NCI-H1417 (cell line): ENCODE measurements at regions not wholly inside any gene's neighbourhood (a gene's known extent, or its start where the extent isn't known, plus 50 kb on each side); places are given as distances from the start of the nearest gene placed in this dataset.

Experiments
- DNase-seq, 3 experiments: peaks; one replicate each; lab custom pipeline; 2025; lab: John Stamatoyannopoulos, UW

DNA sequence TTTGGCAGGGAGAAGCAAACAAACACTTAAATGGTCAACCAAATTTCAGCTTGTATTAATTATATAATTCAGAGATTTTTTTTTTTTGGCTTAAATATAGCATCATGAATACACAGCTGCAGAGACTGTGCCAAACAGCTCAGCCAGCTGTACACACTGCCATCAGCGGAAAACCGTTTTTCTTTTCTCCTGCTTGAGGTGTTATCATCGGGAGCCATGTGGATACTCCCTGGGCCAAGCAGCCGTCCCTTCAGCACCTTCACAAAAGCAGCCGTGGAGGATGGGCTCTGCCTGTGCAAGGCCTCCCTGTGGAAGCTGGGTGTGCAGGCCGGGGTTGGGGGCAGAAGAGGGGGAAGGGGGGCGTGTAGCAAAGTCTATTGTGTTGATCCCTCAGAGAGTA is 85.0 kb downstream of the NUF2 start:
- peak in 2 of 3 experiments; percentile 64 to 86 for DNase-seq

DNA sequence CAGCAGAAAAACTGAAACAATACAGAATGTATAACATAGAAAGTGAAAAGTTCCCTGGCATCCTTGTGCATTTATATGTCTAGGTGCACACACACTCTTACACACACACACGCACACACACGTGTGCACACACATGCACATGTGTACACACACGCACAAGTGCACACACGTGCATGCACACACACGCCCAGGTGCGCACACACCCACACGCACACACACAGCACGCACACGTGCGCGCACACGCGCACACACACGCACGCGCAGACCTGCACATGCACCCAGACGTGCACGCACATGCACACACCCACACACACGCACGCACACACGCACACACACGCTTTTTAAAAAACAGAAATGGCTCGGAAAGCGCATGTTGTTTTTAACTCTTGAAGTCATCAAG is 86.5 kb downstream of the NUF2 start:
- no peak for DNase-seq

DNA sequence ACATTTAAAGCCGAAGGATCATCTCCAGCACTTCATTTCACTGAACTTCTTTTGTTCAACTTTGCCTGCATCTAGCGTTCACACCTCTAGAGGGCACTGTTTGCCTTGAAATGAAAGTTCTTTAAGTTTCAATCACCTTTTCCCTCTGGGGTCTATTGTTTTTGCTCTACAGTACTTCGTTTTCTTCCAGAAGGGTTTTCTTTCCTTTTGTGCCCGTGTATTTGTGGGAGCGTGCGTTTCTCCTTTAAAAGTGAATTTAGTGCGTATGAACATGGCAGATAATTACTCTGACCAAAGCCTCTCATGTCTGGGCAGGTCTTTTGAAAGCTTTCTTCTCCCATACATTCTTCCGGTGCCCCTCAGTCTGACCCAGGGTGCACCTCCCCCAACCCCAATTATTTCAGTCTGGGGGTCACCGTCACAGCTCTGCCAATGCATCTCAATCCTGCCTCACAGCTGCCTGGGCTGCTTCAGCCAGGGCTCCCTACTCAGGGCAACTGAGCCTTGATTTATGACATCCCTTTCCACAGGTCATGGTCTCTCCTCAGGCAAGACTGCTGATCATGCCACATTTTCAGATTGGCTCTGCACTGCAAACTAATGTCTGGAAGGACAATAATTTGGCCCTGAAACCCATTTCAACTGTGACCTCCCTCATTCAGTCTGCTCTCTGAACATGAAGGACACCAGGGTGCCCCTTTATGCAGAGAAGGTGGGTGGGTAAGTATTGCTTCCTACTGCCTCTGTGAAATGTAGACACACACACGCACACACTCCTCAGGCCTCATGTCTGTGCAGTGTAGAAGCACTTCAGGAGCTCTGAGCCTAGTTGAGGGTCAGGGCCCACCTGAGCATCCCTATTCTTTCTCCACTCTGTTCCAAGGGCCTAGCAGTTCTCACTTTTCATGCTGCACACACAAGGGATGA is 88.6 kb downstream of the NUF2 start:
- peak; percentile 56 to 99 (median 86) for DNase-seq

DNA sequence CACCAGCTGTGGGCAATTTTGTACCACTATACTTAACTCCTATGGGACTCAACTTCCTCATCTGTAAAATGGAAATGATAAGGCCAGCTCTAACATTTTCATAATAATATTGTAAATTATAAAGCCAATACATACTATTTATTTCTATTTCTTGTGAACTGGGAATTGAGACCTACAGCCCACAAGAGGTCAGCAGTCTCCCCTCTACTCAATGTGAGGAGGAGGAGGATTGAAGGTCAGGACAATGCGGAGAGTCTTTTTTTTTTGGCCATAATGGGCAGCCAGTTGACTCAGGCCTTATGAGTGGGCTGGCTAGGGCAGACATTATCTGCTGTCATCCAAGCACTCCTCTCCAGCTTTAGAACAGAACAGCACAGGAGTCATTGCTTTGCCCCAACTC is 90.5 kb downstream of the NUF2 start:
- no peak for DNase-seq

DNA sequence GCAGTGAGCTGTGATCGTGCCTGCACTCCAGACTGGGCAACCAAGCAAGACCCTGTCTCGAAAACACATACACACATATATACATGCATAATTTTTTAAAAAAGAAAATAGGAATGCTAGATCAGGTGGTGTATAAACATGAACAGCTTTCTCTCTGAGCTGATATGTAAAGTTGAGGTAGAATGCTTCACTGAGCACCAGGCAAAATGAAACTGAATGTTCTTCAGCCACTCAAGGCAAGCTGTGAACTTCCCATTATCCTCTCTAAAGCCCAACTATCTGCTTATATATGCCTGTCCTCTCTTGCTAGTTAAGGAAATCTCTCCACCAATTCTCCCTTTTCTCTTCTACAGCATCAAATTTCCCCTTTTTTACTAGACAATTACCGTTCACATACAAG is 93.0 kb downstream of the NUF2 start:
- no peak for DNase-seq

DNA sequence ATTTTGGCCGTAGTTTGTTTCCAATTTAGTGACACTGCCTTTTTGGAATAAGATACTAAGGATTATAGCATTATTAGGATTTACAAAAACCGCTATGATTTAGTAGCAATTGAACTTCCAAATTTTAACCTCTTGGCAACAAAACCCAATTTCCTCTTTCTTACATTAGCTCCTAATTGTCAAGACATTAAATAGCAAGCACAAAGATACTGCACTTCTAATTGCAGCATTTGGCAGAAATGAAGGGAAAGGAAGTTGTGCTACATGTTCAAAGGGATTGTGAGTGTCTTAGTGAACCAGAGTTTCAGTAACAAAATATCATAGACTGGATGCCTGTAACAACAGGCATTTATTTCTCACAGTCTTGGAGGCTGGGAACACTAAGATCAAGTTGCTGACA is 99.9 kb downstream of the NUF2 start:
- no peak for DNase-seq

DNA sequence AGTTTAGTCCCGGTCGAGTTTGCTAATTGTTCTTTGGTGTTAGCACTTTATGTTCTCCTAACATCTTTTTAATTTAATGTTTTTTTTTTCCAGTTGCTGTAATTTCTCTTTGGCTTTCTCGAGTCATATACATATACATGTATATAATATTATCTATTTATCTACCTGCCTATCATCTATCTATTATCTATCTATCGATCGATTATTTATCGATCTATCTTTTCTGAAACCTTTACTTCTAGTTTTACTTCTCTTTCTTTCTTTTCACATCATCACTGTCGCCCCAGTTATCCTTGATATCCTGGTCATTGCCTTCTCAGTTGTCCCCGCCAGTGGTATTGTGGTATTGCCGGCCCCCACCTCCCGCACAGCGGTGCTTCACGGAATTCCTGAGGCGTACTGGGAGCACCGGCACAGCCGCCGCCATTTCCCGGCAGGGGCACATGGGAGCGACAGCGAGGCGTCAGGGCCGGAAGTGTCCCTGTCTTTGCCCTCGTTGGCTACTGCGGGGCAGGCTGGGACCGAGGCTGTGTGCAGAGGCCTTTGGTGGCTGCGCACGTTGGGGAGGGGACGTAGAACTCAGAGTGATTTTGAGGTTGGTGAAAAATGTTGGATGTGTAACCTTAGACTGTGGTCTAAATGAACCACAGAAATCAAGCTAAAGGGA is 101.1 kb downstream of the NUF2 start:
- DNase-seq = no peak

DNA sequence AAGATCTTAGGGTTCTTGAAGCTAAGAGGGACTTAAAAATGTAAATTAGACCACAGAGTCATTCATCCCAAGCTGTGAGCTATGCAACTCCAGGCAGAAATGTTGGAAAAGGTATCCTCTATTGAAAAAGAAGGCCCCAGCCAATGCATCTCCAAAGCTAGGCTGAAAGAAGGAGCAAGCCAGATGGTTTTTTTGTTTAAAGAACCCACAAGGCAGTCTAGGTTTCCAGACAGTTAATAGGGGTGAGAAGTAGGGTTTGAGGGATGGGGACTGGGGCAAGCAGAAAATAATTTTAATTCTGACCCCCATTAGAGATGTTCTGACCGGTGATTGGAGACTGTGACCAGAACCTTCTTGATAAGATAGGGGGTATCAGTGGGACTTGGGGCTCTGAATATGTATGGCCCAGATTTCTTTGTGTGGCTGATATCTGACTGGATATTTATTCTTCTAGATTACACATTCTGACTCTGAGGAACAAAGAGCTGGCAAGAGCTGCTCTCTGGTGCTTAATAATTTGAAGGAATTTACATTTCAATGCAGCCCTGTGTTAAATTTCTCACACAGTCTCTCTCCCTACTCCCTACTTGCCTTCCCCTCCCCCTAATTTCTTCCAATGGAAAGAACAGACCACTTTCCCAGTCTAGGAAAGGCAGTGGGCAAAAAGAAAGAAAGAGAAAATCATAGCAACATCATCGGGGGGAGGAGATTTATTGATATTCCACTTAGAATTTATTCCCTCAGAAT is 104.9 kb downstream of the NUF2 start:
- DNase-seq = peak in 1 of 3 experiments; percentile 79

DNA sequence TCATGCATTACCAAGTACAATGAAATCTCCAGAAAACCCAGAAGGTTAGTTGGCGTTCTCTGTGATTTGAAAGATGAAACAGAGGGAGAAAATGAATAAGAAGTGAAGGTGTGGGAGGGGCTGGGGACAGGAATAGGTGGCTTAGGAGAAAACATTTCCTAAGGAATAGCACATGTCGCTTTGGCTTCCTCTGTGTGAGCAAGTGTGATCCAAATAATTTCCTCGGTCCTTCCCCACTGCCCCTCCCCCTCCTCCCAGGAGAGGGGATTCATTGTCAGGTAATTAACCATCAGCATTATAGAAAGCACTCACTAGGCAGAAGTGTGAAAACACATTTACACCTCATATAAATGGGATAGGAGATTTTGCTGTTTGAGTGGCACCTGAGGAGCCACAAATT is 105.5 kb downstream of the NUF2 start:
- DNase-seq = peak in 2 of 3 experiments; percentile 57 to 60

DNA sequence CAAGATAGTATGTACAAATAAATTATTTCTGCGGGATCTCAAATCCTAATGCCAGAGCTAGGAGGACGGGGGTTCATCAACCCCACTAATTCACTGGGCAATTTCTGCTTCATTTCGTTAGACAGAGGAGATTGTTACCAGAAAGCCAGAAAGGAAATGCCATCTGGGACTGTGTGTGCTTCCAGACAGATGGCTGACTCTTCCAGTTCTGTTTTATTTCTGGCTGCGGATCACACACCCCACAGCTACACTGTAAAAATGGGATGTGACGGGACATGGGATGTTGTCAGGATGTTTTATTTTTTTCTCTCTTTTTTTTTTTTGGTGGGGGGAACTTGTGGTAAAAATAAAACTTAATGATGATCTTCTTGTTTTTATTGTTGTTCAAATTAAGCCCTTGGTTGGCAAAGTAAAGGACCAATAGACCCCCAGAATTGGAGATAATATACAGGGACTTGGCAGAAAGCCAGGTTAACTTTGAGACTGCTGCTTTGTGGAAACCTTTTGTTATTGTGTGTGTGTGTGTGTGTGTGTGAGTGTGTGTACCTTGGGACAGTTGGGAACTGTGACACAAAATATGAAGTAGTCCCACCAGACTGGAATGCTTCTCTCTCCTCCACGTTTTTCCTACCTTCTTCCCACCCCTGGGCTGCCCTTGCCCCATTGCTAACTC is 114.5 kb downstream of the NUF2 start:
- DNase-seq = no peak

DNA sequence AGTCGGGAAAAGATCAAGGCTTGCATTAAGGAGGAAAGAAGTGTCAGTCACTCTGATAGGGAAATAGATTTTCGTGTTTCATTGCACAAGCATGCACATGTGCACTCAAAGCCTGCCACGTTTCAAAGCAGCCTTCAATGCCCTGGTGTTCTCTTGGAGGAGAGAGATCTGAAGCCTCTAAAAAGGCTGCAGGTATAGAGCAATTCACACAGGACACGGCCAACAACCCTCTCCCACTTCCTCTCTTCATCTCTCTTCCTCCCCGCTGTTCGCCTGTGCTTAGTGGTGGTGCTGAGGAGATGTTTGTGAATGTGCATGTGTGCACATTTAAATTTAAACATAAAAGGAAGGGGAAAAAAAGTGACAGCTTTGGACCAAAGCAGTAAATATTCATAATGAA is 117.7 kb downstream of the NUF2 start:
- DNase-seq = no peak

DNA sequence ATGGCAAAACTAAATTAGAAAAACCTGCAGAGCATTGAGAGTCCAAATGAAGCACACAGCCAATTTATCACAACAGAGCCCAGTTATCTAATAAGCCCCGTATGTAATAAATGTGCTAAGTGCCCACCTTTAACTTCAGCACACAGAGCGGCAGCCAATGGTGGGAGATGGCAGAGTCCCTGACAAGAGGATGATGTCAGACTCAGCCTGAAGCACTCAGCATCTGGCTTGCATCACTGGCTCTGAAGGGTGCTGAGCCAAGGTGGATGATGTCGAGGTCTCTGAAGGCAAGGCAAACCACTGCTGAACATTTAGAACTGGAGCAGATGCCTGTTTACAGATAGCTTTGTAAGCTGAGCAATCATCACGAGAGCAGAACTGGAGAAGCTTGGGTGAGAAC is 118.3 kb downstream of the NUF2 start:
- peak in 1 of 3 experiments; percentile 53 for DNase-seq

DNA sequence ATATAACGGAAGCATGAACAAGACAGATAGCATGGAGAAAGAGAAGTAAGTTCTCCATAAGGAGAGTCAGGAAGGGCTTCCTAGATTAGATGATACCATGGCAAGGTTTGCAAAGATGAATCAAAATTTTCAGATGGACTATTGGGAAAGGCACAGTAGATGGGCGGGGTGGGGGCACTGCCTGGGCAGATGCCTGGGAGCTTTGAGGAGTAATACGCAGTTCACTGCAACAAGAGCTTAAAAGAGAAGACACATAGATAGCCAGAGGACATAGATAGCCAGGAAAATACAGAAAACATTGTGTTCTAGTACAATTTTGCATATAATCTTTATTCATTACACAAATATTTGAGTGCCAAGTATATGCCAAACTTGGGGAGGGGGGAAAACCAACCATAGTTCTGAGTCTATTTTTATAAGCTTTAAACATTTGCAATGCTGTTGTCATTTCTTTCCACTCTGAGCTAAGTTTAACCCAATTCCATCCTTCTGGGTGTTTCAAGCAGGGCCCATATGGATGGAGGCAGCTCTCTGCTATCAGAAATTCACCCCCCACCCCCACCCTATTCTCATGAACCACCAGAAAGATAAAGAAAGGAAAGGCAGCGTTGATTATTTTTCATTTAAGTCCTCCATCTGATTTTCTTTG is 120.6 kb downstream of the NUF2 start:
- DNase-seq = no peak

DNA sequence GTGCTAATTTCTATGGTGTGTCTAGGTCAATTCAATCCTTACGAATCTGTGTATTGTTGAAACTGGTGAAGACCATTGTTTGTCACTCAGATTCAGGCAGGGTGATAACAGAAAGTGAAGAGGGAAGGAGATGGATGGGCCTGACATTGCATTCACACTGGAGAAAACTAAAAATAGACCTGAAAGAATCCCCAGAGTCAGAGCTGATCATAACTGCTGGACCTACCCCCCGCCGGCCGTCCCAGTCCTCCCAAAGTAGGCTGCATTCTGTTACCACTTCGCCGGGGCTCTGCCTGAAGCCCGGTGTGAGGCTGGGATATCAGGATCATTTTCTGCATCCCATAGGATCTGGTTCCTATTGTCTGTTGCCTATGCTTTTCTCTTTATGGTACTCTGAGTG is 121.1 kb downstream of the NUF2 start:
- no peak for DNase-seq

DNA sequence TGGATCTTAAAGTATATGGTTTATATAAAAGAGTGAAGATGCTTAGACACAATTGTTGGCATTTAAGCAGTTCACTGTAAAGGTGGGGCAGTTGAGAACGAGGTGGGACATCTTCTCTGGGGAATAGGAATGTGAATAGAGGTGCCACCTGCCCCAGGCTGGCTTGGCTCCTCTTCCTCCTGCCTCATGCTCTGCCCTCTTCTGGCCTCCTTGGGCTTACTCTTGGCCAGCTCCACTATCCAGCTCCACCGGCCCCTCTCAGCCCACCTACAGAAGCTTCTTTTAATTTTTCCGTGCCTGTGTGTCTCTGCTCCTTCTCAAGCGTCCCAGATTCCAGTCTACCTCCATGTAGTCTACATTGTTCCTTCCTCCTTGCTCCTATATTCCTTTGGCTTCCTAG is 122.1 kb downstream of the NUF2 start:
- DNase-seq = no peak

DNA sequence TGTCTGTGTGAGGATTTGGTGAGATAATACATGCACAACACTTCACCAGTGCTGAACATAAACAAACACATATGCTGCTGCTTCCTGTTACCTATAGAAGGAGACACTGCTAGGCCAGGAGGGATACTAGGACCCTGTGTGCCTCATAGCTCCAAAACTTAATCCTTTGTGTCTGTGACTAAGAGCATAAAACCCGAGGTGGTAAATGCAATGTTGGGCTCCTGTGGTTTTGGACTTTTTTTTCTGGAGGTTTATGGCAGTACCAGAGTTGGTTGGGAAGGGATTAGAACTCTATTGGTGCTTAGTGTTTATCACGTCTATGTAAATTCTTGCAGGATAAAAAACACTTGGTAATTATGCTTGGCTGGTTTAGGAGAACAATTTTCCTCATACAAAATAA is 122.9 kb downstream of the NUF2 start:
- no peak for DNase-seq

DNA sequence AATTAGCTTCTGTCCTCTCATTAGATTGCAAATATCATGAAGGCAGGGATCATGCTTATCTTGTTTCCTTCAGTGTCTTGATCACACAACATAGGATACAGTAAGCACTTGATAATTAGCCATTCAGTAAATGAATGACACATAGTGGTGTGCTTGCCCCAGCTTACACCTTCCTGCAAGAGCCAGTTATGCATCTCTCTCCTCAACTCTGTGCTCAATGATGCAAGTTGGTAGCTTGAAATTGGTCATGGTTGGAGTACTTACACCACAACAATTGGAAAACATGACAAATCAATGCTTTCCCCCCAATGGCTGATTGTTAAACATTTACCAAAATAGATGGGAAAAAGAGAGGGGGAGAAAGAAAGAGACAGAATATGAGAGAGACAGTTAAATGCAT is 129.2 kb downstream of the NUF2 start:
- DNase-seq = no peak

DNA sequence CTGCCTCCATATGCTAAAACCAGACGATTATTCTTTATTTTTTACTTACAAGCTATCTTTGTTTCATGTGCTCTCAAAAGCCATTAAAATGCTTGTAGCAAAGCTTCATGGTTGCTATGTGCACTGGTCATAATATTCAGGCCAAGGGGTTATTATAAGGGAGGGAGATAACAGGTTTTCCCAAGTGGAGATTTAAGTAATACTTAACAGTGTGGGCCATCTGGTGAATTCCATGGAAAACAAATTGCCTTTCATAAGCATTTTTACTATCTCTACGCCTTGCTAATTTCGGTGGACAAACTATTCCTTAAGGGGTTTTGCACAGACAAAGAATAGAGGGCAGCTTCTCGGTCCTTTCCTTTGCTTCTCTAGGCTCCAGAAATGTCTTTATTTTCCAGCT is 137.8 kb downstream of the NUF2 start:
- DNase-seq = peak in 2 of 3 experiments; percentile 15 to 60

DNA sequence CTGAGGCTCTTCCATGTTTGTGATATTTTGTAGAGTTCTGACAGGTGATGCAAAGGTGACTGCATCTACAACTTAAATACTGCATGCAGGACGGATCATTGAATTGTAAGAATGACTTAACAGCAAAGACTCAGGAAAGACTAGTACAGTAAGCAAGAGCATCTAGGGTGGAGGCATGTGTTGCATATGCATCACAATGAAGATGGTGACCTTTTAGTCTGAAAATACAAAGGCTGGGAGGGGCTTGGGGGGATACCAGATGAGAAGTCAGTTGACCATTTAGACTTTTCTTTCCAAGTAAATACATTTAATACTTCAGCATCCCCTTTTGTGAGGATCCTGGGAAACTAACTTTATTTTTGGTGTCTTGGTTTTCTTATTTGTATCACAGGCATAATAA is 145.5 kb downstream of the NUF2 start:
- DNase-seq = no peak

DNA sequence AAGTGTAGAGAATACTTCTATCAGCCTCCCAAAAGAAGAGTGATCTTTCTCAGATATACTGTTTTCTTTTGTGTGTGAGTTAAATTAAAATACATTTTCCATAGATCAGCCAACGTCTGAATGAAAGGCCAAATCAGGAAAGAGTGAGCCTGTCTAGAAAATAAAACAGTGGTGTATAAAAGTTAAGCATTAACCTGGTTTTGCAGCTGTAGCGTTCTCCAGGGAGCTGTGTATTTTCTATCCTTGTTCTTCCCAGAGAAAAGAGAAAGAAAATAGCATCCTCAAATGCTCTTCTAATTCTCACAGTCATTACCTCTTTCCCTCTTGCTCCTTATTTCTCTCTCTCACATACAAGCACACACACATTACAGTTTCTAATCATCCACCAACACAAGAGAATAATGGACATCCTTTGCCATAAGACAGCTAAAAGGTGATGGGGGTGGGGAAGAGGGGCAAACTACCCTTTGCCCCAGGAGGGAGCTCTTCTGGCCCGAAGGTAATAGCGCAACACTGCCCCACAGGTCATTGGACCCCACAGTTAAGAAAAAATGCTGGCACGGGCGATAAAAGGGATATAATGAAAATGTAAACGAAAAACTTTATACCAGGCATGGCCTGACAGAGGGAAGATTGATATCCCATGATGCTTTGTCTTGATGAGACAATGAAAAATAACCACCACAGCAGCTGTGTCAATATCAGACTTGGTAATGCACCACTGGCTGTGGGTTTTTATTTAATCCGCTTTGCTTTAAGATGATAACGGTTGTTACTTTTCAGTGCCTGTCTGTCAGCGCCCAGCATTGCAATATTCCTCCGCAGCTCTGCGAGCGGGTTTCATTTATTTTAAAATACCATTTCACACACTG is 150.3 kb downstream of the NUF2 start:
- peak; percentile 82 to 99 (median 97) for DNase-seq
